GM18858 (cell line): ENCODE measurements at regions not wholly inside any gene's neighbourhood (a gene's known extent, or its start where the extent isn't known, plus 50 kb on each side); places are given as distances from the start of the nearest gene placed in this dataset.

Experiments
- ATAC-seq: cut with Tn5 transposase; IDR thresholded peaks from one replicate; pipeline ENCODE4 v1.9.1; 2021; ENCODE audit not compliant: unreplicated experiment

GRCh38 chr22:22099194-22099486, 116.6 kb upstream of the TOP3B start:
- peak; percentile 60 for ATAC-seq

- no peak for ATAC-seq
These were observed 116.0 kb upstream of the TOP3B start for GRCh38 chr22:22098457-22099193.

GRCh38 chr22:22097727-22098228, 115.2 kb upstream of the TOP3B start:
- no peak for ATAC-seq

GRCh38 chr22:22094921-22095320, 112.3 kb upstream of the TOP3B start:
- ATAC-seq = no peak

- no peak for ATAC-seq
These were observed 111.9 kb upstream of the TOP3B start for GRCh38 chr22:22094514-22094913.

GRCh38 chr22:22093743-22094142, 111.2 kb upstream of the TOP3B start:
- no peak for ATAC-seq

- no peak for ATAC-seq
These were observed 110.4 kb upstream of the TOP3B start for GRCh38 chr22:22092974-22093373.

- ATAC-seq = no peak
These were observed 109.5 kb upstream of the TOP3B start for GRCh38 chr22:22092101-22092500.

- no peak for ATAC-seq
These were observed 108.9 kb upstream of the TOP3B start for GRCh38 chr22:22091400-22091878.

- no peak for ATAC-seq
These were observed 108.2 kb upstream of the TOP3B start for GRCh38 chr22:22090650-22091399.

- ATAC-seq = no peak
These were observed 107.1 kb upstream of the TOP3B start for GRCh38 chr22:22089459-22090308.

- no peak for ATAC-seq
These were observed 106.3 kb upstream of the TOP3B start for GRCh38 chr22:22088658-22089458.

- ATAC-seq = no peak
These were observed 105.5 kb upstream of the TOP3B start for GRCh38 chr22:22087854-22088657.

GRCh38 chr22:22086501-22087158, 104.0 kb upstream of the TOP3B start:
- ATAC-seq = no peak

GRCh38 chr22:22085702-22086500, 103.3 kb upstream of the TOP3B start:
- ATAC-seq = no peak

GRCh38 chr22:22084089-22084711, 101.6 kb upstream of the TOP3B start:
- ATAC-seq = no peak

- no peak for ATAC-seq
These were observed 100.4 kb upstream of the TOP3B start for GRCh38 chr22:22082960-22083359.

- no peak for ATAC-seq
These were observed 99.7 kb upstream of the TOP3B start for GRCh38 chr22:22082229-22082835.
